ENCODE measurements at regions not wholly inside any gene's neighbourhood (a gene's known extent, or its start where the extent isn't known, plus 50 kb on each side); places are given as distances from the start of the nearest gene placed in this dataset.

- no peak overlapping the region for H3K27ac ChIP-seq (ENCODE audit: low read depth, low read length)
- TF ChIP-seq CTCF (IDR thresholded peaks at IDR 0.05; ENCODE audit: low read depth, low read length): no peak
- H3K9me3 ChIP-seq (ENCODE audit: control insufficient read depth, insufficient read depth, low read length): no peaks in the 10 kb centered on the region
- ChIA-PET POLR2A (no interaction called here), CTCF (interaction anchor here (0.6 kb wide), 2 partner anchors 53 to 596 kb away, joined by 3 read pairs; no protein-coding TSS in a partner anchor)
- DNase-seq (ENCODE audit: low read depth, low spot score): no peak
- no peaks in the 10 kb centered on the region for H3K27me3 ChIP-seq (ENCODE audit: control insufficient read depth, insufficient read depth, low read length)
- H3K4me3 ChIP-seq (ENCODE audit: low read depth, low read length): no peak overlapping the region
Observed at GRCh38 chr15:85961821-85962220, 117.8 kb upstream of the AGBL1 start.

- POLR2A ChIA-PET: no interaction called here
- Histone ChIP-seq H3K27ac (ENCODE audit: low read depth, low read length) (no peak overlapping the region), H3K4me3 (ENCODE audit: low read depth, low read length) (no peak overlapping the region), H3K27me3 (ENCODE audit: control insufficient read depth, insufficient read depth, low read length) (no peaks in the 10 kb centered on the region), H3K9me3 (ENCODE audit: control insufficient read depth, insufficient read depth, low read length) (no peaks in the 10 kb centered on the region)
- DNase-seq (ENCODE audit: low read depth, low spot score): no peak
- TF ChIP-seq CTCF (IDR thresholded peaks at IDR 0.05; ENCODE audit: low read depth, low read length): no peak
- CTCF ChIA-PET: no interaction called here
Observed at GRCh38 chr15:85963262-85963760, 116.4 kb upstream of the AGBL1 start.

- no peak for DNase-seq (ENCODE audit: low read depth, low spot score)
Observed at GRCh38 chr15:85964471-85964870, 115.2 kb upstream of the AGBL1 start.

GRCh38 chr15:85967553-85967952, 112.1 kb upstream of the AGBL1 start:
- H3K9me3 ChIP-seq (ENCODE audit: control insufficient read depth, insufficient read depth, low read length): no peaks in the 10 kb centered on the region
- DNase-seq (ENCODE audit: low read depth, low spot score): no peak
- H3K27ac ChIP-seq (ENCODE audit: low read depth, low read length): no peak overlapping the region
- H3K27me3 ChIP-seq (ENCODE audit: control insufficient read depth, insufficient read depth, low read length): no peaks in the 10 kb centered on the region
- ChIA-PET POLR2A (no interaction called here), CTCF (no interaction called here)
- no peak for TF ChIP-seq CTCF (IDR thresholded peaks at IDR 0.05; ENCODE audit: low read depth, low read length)
- no peak overlapping the region for H3K4me3 ChIP-seq (ENCODE audit: low read depth, low read length)

More at GRCh38 chr15:85964471-85964870, 115.2 kb upstream of the AGBL1 start:
- no peak for TF ChIP-seq CTCF (IDR thresholded peaks at IDR 0.05; ENCODE audit: low read depth, low read length)
- ChIA-PET CTCF (no interaction called here), POLR2A (no interaction called here)
- no peaks in the 10 kb centered on the region for H3K9me3 ChIP-seq (ENCODE audit: control insufficient read depth, insufficient read depth, low read length)
- H3K27me3 ChIP-seq (ENCODE audit: control insufficient read depth, insufficient read depth, low read length): no peaks in the 10 kb centered on the region
- H3K4me3 ChIP-seq (ENCODE audit: low read depth, low read length): no peak overlapping the region
- no peak overlapping the region for H3K27ac ChIP-seq (ENCODE audit: low read depth, low read length)

- no peak overlapping the region for H3K27ac ChIP-seq (ENCODE audit: low read depth, low read length)
- no peaks in the 10 kb centered on the region for H3K27me3 ChIP-seq (ENCODE audit: control insufficient read depth, insufficient read depth, low read length)
- CTCF ChIA-PET: no interaction called here
- TF ChIP-seq CTCF (IDR thresholded peaks at IDR 0.05; ENCODE audit: low read depth, low read length): no peak
- DNase-seq (ENCODE audit: low read depth, low spot score): no peak
- no peak overlapping the region for H3K4me3 ChIP-seq (ENCODE audit: low read depth, low read length)
- H3K9me3 ChIP-seq (ENCODE audit: control insufficient read depth, insufficient read depth, low read length): no peaks in the 10 kb centered on the region
- POLR2A ChIA-PET: no interaction called here
Observed at GRCh38 chr15:85972805-85973540, 106.7 kb upstream of the AGBL1 start.

All from AG04450 (cell line).